Muscle layer of duodenum (tissue), 2 donors: ENCODE measurements at regions not wholly inside any gene's neighbourhood (a gene's known extent, or its start where the extent isn't known, plus 50 kb on each side); places are given as distances from the start of the nearest gene placed in this dataset.

Experiments used
- H3K27ac ChIP-seq: one replicate; pipeline ENCODE4 v1.7.0; 2013; ENCODE audit warnings: mild to moderate bottlenecking, low read length
- H3K27me3 ChIP-seq: one replicate; pipeline ENCODE4 v1.7.0; 2013; ENCODE audit warnings: low read depth, mild to moderate bottlenecking, control low read depth, low read length
- H3K36me3 ChIP-seq, 2 donors: one replicate each; pipeline ENCODE4 v1.7.0; 2013; ENCODE audit warnings: low read length in 2 of 2, control low read depth in 1 of 2, mild to moderate bottlenecking in 1 of 2; ENCODE audit not compliant: insufficient read depth in 2 of 2, control insufficient read depth in 1 of 2
- H3K4me1 ChIP-seq, 2 donors: one replicate each; pipeline ENCODE4 v1.7.0; 2013; ENCODE audit warnings: low read length in 2 of 2, mild to moderate bottlenecking in 2 of 2, control low read depth in 1 of 2, moderate library complexity in 1 of 2; ENCODE audit not compliant: insufficient read depth in 2 of 2, control insufficient read depth in 1 of 2
- H3K4me3 ChIP-seq, 2 donors: one replicate each; pipeline ENCODE4 v1.7.0; 2013; ENCODE audit warnings: low read length in 2 of 2, low read depth in 1 of 2, mild to moderate bottlenecking in 1 of 2
- H3K9me3 ChIP-seq, 2 donors: one replicate each; pipeline ENCODE4 v1.7.0; 2013; ENCODE audit warnings: low read length in 2 of 2, control low read depth in 1 of 2, mild to moderate bottlenecking in 1 of 2; ENCODE audit not compliant: control insufficient read depth in 1 of 2
- donor health status: healthy.

DNA sequence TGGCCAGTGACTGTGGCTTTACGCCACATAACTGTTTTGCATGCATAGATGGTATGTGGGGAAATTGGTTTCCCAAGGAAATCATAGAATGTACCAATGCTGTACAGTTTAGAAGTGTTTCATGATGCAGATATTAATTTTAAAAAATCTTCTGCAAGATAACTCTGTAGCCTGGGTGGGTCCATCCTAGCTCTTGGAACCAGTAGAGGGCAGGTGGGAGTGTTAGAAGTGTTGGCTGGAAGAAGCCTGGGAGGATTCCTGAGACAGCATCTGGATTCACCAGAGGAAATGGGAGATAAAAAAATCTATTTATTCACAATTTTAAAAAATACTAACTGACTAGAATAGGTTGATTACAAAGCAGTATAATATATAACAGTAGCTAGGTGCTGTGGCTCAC is 139.9 kb upstream of the GRIA4 start:
- no peaks in the 10 kb centered on the region for H3K4me1 ChIP-seq
- H3K4me3 ChIP-seq, result no peak overlapping the region
- no peaks in the 10 kb centered on the region for H3K36me3 ChIP-seq
- H3K9me3 ChIP-seq, result no peaks in the 10 kb centered on the region
- no peak overlapping the region for H3K27ac ChIP-seq
- no peaks in the 10 kb centered on the region for H3K27me3 ChIP-seq

DNA sequence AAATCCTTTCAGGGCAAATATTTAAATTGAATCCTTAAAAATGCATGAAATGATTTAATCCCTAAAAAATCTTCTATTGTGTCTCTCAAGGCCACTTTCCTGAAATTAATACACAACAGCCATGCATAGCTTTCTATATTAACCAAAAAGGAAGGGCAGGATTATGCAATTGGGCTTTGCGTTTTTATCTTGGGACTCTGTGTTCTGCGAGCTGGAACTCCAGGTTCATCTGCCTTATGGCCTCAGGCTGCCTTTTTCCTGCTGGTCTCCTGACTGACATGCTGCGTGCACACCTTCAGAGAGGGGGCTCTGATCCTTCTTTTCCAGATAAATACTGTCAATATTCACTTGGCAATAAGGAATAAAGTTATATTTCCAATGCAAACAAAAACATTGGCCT is 141.7 kb upstream of the GRIA4 start:
- Histone ChIP-seq H3K27ac (no peak overlapping the region), H3K4me1 (no peaks in the 10 kb centered on the region), H3K36me3 (no peaks in the 10 kb centered on the region), H3K4me3 (no peak overlapping the region), H3K9me3 (no peaks in the 10 kb centered on the region), H3K27me3 (no peaks in the 10 kb centered on the region)

DNA sequence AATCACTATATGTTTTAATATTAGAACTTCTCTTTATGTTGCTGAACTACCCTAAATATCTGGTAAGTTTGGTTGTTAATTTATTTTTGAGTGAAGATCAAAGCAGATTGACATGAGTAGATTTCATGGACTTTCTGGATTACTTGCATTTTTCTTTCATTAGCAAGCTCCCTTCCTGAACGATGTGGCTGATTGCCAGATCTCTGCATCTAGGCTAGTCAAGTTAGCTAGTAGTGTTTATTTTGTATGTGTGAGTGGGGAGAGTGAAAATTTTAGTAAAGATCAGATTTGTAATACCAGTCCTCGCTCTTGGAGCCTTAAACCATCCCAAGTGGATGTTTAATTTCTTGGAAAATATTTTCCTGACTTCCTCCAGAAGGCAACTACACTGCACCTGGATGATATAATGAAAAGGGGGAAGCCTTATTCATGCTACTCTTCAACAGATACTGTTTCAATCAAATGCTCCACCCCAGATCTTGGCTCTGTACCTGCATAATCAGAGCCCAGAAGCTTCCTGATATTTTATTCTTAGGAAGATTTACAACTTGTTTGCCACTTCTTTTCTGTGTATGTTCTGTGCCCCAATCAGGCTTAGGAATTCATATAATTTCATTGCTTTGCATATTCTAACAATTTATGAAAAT is 143.2 kb upstream of the GRIA4 start:
- Histone ChIP-seq H3K4me1 (no peaks in the 10 kb centered on the region), H3K4me3 (no peak overlapping the region), H3K36me3 (no peaks in the 10 kb centered on the region), H3K9me3 (no peaks in the 10 kb centered on the region), H3K27ac (no peak overlapping the region), H3K27me3 (no peaks in the 10 kb centered on the region)

DNA sequence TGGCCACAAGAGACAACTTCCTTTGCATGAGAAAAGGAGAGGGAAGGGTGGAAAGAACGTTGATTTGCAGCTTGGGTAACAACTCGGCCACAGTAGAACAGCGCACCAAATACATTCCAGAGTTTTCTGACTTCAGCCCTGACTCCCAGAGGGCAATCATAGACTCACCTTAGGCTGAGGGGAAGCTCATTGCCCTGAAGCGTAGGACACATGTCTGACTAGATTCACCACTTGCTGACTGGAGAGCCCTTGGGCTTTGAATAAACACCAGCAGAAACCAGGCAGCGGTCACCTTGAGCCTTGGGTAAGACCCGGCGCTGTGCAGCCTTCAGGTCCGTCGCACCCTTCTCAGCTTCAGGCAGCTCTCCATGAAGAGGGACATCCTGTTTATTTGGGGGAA is 151.8 kb upstream of the GRIA4 start:
- Histone ChIP-seq H3K36me3 (no peaks in the 10 kb centered on the region), H3K4me1 (no peaks in the 10 kb centered on the region), H3K27ac (no peak overlapping the region), H3K27me3 (no peaks in the 10 kb centered on the region), H3K4me3 (no peak overlapping the region), H3K9me3 (peaks cover 0 to 3% of the 10 kb centered on the region in 2 donors)

DNA sequence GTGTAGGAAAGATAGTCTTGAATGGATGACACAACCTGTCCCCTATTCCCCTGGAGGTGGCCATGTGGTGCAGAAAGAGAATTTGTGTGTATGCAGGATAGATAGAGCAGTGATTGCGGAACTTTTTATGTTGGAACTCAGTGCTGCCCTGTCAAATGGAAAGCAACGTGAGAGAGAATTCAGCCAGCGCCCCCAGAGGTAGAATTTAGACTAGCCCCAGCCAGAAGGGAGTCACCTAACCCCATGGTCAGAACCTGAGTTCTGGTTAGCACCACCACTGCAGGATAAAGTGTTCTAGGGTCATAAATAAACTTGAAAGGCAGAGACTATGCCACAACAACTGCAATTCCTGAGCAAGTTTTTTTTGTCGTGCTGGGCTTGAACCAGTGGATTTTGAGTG is 152.9 kb upstream of the GRIA4 start:
- H3K27me3 ChIP-seq, result no peaks in the 10 kb centered on the region

DNA sequence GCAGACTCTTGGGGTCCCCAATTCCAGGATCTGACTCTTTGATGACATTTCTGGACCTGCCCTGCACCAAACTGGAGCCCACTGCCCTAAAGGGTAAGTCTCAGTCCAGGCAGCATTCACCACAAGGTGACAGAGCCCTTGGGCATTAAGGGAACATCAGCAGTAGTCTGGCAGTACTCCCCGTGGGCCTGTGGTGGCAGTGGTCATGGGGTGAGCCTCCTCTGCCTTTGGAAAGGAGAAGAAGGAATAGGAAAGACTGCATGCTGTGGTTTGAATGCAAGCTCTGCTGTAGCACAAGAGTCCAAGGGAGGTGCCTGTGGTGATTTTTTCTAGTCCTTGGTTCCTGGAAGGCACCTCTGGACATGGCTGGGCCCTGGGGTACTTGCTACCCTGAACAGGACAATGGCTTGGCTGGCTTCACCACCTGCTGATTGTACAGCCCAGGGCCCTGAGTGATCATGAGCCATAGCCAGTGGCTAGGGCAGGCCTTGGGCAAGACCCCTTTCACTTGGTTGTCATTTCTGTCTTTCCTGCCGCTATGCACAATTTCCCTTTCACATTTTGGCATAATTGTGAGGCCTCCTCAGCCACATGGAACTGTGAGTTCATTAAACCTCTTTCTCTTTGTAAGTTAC is 160.7 kb upstream of the GRIA4 start:
- no peaks in the 10 kb centered on the region for H3K4me1 ChIP-seq
- H3K4me3 ChIP-seq, result no peak overlapping the region
- peaks cover under 1 to 2% of the 10 kb centered on the region in 2 donors for H3K9me3 ChIP-seq
- H3K27ac ChIP-seq, result no peak overlapping the region
- H3K36me3 ChIP-seq, result no peaks in the 10 kb centered on the region
- H3K27me3 ChIP-seq, result no peaks in the 10 kb centered on the region

More for the DNA sequence above, 152.9 kb upstream of the GRIA4 start:
- no peaks in the 10 kb centered on the region for H3K4me1 ChIP-seq
- no peak overlapping the region for H3K4me3 ChIP-seq
- H3K9me3 ChIP-seq, result peaks cover 0 to 3% of the 10 kb centered on the region in 2 donors
- H3K36me3 ChIP-seq, result no peaks in the 10 kb centered on the region
- H3K27ac ChIP-seq, result no peak overlapping the region

DNA sequence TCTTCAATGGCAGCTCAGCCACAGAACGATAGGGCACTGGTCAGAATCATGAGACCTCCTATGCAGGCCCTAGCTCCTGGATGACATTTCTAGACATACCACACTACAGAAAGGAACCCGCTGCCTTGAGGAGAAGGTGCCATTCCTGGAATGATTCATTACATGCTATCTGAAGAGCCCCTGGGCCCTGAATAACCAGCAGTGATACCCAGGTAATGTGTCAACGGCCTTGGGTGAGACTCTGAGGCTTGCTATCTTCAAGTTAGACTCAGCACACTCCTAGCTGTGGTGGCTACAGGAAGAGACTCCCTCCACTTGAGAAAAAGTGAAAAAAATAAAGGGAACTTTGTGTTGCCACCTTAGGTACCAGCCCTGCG is 161.2 kb upstream of the GRIA4 start:
- H3K4me1 ChIP-seq, result no peaks in the 10 kb centered on the region
- no peak overlapping the region for H3K27ac ChIP-seq
- H3K36me3 ChIP-seq, result no peaks in the 10 kb centered on the region
- no peaks in the 10 kb centered on the region for H3K27me3 ChIP-seq
- H3K9me3 ChIP-seq, result peaks cover 5 to 8% of the 10 kb centered on the region in 2 donors
- H3K4me3 ChIP-seq, result no peak overlapping the region

DNA sequence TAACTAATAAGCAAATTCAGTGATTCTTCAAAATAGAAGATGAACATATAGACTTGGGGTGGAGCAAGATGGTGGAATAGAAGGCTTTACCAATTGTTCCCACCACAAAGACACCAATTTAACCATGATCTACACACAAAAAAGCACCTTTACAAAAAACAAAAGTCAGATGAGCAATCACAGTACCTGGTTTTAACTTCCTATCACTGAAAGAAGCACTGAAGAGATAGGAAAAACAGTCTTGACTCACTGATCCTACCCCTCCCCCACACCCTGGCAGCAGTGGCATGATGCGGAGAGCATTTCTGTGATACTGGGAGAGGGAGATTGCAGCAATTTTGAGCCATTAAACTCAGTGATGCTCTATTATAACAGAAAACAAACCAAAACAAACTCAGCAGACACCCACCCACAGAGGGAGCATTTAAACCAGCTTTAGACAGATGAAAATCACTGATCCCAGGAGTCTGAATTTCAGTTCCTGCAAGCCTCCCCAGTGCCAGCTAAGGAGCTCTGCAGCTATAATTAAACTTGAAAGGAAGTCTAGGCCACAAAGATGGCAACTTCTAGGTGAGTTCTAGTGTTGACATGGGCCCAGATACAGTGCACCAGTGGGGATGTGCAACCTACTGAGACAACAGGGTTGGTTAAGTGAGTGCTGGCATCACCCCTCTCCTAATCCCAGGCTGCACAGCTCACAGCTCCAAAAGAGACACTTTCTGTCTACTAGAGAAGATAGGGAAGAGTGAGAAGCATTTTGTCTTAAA is 161.8 kb upstream of the GRIA4 start:
- H3K27me3 ChIP-seq, result no peaks in the 10 kb centered on the region
- no peaks in the 10 kb centered on the region for H3K36me3 ChIP-seq
- H3K4me1 ChIP-seq, result no peaks in the 10 kb centered on the region
- H3K9me3 ChIP-seq, result peaks cover 5 to 13% of the 10 kb centered on the region in 2 donors
- no peak overlapping the region for H3K4me3 ChIP-seq
- H3K27ac ChIP-seq, result no peak overlapping the region

DNA sequence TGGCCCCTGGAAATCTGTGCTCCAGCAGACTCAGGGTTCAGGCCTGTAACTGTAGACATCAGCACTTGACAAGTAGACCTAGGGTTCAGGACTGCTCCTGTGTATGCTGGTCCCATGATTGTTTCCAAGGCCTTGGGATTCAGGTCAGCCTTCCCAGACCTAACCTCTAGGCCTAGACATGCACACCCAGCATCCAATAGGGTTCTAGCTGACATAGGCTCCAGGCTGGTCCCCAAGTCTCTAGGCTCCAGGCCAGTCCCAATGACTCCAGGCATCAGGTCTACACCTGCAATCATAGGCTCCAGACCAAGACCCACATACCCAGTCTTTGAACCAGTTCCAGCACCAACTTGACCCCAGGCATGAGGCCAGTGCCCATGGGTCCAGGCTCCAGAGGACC is 166.2 kb upstream of the GRIA4 start:
- Histone ChIP-seq H3K4me3 (peak overlapping the region in 1 of 2 donors; percentile 2), H3K4me1 (no peaks in the 10 kb centered on the region), H3K9me3 (peaks cover 5 to 15% of the 10 kb centered on the region in 2 donors), H3K36me3 (no peaks in the 10 kb centered on the region), H3K27ac (no peak overlapping the region), H3K27me3 (no peaks in the 10 kb centered on the region)

DNA sequence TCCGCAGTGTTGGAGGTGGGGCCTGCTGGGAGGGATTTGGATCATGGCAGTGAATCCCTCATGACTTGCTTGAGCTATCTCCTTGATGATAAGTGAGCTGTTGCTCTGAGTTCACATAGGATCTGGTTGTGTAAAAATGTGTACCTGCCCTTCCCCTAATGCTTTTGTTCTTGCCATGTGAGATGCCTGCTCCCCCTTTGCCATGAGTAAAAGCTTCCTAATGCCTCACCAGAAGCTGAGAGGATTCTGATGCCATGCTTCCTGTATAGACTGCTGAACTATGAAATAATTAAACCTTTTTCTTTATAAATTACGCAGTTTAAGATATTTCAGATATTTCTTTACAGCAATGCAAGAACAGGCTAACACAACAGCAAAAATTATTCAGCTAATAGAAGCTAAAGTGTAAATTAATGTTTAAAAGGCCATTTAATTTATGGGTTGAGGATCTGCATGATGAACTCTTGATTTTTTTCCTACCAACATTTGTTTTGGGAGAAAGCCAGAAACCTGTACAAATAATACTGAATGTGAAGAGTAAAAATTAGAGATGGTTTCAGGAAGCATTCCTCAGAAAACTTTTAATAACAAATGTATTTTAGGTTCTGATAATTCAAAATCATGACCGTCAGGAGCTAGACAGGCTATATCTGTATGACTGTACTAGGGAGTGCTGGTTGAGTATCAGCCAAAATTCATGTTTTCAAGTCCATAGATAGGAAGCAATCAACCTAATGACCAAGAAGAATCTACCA is 177.5 kb upstream of the GRIA4 start:
- no peaks in the 10 kb centered on the region for H3K27me3 ChIP-seq
- no peak overlapping the region for H3K4me3 ChIP-seq
- no peaks in the 10 kb centered on the region for H3K4me1 ChIP-seq
- no peak overlapping the region for H3K27ac ChIP-seq
- no peaks in the 10 kb centered on the region for H3K9me3 ChIP-seq
- no peaks in the 10 kb centered on the region for H3K36me3 ChIP-seq
